Esophagus muscularis mucosa (tissue), 4 donors: ENCODE measurements at regions not wholly inside any gene's neighbourhood (a gene's known extent, or its start where the extent isn't known, plus 50 kb on each side); places are given as distances from the start of the nearest gene placed in this dataset.

ENCODE experiments used
- CTCF ChIP-seq, 3 experiments: fragments of 200-600 bp in 2 of 3; fragments of 450-650 bp in 1 of 3; sonication (generic) in 2 of 3; IDR thresholded peaks; one replicate each; pipeline ENCODE4 v1.5.1; 2017 to 2019; ENCODE audit warnings: antibody characterized with exemption in 3 of 3, mild to moderate bottlenecking in 2 of 3, moderate library complexity in 1 of 3
- EP300 ChIP-seq: sonication (generic); formaldehyde crosslinking; IDR thresholded peaks from one replicate; pipeline ENCODE4 v1.6.1; 2017; ENCODE audit warnings: antibody characterized with exemption
- POLR2A ChIP-seq: fragments of 450-650 bp; IDR thresholded peaks from one replicate; pipeline ENCODE4 v1.6.1; 2017; ENCODE audit warnings: antibody characterized with exemption, moderate library complexity, mild to moderate bottlenecking, low read depth

GRCh38 chr1:58144698-58145270 lies 401.7 kb downstream of the OMA1 start:
- TF ChIP-seq EP300 (no peak), CTCF (IDR thresholded peaks at IDR 0.05) (no peak), POLR2A (no peak)
